Stimulated activated naive CD8-positive, alpha-beta T cell treated with anti-CD3 and anti-CD28 coated beads, Interleukin-15, Interleukin-2, amounts not matched to agents 100 U/mL and 50 U/mL, for 24 hours (primary cell): ENCODE measurements at regions not wholly inside any gene's neighbourhood (a gene's known extent, or its start where the extent isn't known, plus 50 kb on each side); places are given as distances from the start of the nearest gene placed in this dataset.
"Not testable (repeated sequence)": the region's sequence is repeated elsewhere in the genome, so short reads cannot be mapped to it uniquely, and the experiment has no call there.

Experiments used
- ATAC-seq: fragments of 150-1000 bp; cut with Tn5 transposase; one replicate; pipeline ENCODE4 v1.10.0; 2021
- DNase-seq: peaks from one replicate; pipeline ENCODE4 v3.0.0; 2021

- no peak for ATAC-seq
- DNase-seq: no peak
Observed at GRCh38 chr1:229860926-229861325, 206.1 kb upstream of the GALNT2 start.

GRCh38 chr1:229862017-229862774 lies 204.8 kb upstream of the GALNT2 start:
- DNase-seq (no peak), ATAC-seq (no peak)

- DNase-seq: no peak
Observed at GRCh38 chr1:229863651-229864545, 203.1 kb upstream of the GALNT2 start.

GRCh38 chr1:229864686-229865230 lies 202.3 kb upstream of the GALNT2 start:
- DNase-seq (no peak), ATAC-seq (no peak)

More at GRCh38 chr1:229863651-229864545, 203.1 kb upstream of the GALNT2 start:
- ATAC-seq: no peak

- not testable (repeated sequence) for DNase-seq, ATAC-seq
Observed at GRCh38 chr1:229865321-229865720, 201.7 kb upstream of the GALNT2 start.

- ATAC-seq (no peak), DNase-seq (no peak)
Observed at GRCh38 chr1:229867726-229868125, 199.3 kb upstream of the GALNT2 start.

- ATAC-seq (no peak), DNase-seq (no peak)
Observed at GRCh38 chr1:229869240-229869639, 197.8 kb upstream of the GALNT2 start.

GRCh38 chr1:229869687-229870086 lies 197.4 kb upstream of the GALNT2 start:
- DNase-seq: no peak

GRCh38 chr1:229870381-229870780 lies 196.7 kb upstream of the GALNT2 start:
- no peak for DNase-seq
- ATAC-seq: no peak

More at GRCh38 chr1:229869687-229870086, 197.4 kb upstream of the GALNT2 start:
- no peak for ATAC-seq

GRCh38 chr1:229871078-229871676 lies 195.9 kb upstream of the GALNT2 start:
- DNase-seq (no peak), ATAC-seq (no peak)

- DNase-seq: no peak
Observed at GRCh38 chr1:229874136-229874535, 192.9 kb upstream of the GALNT2 start.

GRCh38 chr1:229874609-229875008 lies 192.4 kb upstream of the GALNT2 start:
- ATAC-seq: peak; percentile 56

More at GRCh38 chr1:229874136-229874535, 192.9 kb upstream of the GALNT2 start:
- no peak for ATAC-seq

GRCh38 chr1:229875086-229875485 lies 192.0 kb upstream of the GALNT2 start:
- ATAC-seq: no peak
- DNase-seq: no peak

More at GRCh38 chr1:229874609-229875008, 192.4 kb upstream of the GALNT2 start:
- no peak for DNase-seq

- no peak for DNase-seq
- no peak for ATAC-seq
Observed at GRCh38 chr1:229879746-229880145, 187.3 kb upstream of the GALNT2 start.

- ATAC-seq: no peak
- DNase-seq: no peak
Observed at GRCh38 chr1:229880271-229881170, 186.5 kb upstream of the GALNT2 start.

GRCh38 chr1:229882621-229883020 lies 184.4 kb upstream of the GALNT2 start:
- ATAC-seq (no peak), DNase-seq (no peak)

GRCh38 chr1:229883504-229884200 lies 183.4 kb upstream of the GALNT2 start:
- peak; percentile 21 for ATAC-seq
- no peak for DNase-seq

- DNase-seq (no peak), ATAC-seq (no peak)
Observed at GRCh38 chr1:229884765-229885164, 182.3 kb upstream of the GALNT2 start.

GRCh38 chr1:229885568-229886495 lies 181.2 kb upstream of the GALNT2 start:
- DNase-seq (no peak), ATAC-seq (no peak)
